GM23248 (cell line): ENCODE measurements at regions not wholly inside any gene's neighbourhood (a gene's known extent, or its start where the extent isn't known, plus 50 kb on each side); places are given as distances from the start of the nearest gene placed in this dataset.
"Not testable (repeated sequence)": the region's sequence is repeated elsewhere in the genome, so short reads cannot be mapped to it uniquely, and the experiment has no call there.

Source experiments
- DNase-seq: peaks from one replicate; pipeline ENCODE4 v3.0.0-alpha.2; 2015
- H2AFZ ChIP-seq: fragments of 200-600 bp; sonication (generic); 2 replicates; pipeline ENCODE4 v1.6.1; 2016; ENCODE audit warnings: antibody characterized with exemption
- H3F3A ChIP-seq: fragments of 200-600 bp; sonication (generic); 2 replicates; pipeline ENCODE4 v1.6.1; 2016; ENCODE audit warnings: mild to moderate bottlenecking, antibody characterized with exemption, mixed run types; ENCODE audit not compliant: insufficient read depth
- H3K27ac ChIP-seq: fragments of 200-600 bp; sonication (generic); 2 replicates; pipeline ENCODE4 v1.5.1; 2016; ENCODE audit warnings: mild to moderate bottlenecking
- H3K27me3 ChIP-seq: fragments of 200-600 bp; sonication (generic); replicated peaks from 2 replicates; pipeline ENCODE4 v1.6.1; 2016; ENCODE audit warnings: mild to moderate bottlenecking; ENCODE audit not compliant: insufficient read depth
- H3K36me3 ChIP-seq: fragments of 200-600 bp; sonication (generic); 2 replicates; pipeline ENCODE4 v1.6.1; 2016; ENCODE audit warnings: low read depth, mild to moderate bottlenecking
- H3K4me1 ChIP-seq: fragments of 200-600 bp; sonication (generic); 2 replicates; pipeline ENCODE4 v1.6.1; 2016; ENCODE audit warnings: mild to moderate bottlenecking; ENCODE audit not compliant: insufficient read depth
- H3K4me2 ChIP-seq: fragments of 200-600 bp; sonication (generic); one replicate; pipeline ENCODE4 v1.6.1; 2016; ENCODE audit warnings: mild to moderate bottlenecking; ENCODE audit not compliant: unreplicated experiment
- H3K4me3 ChIP-seq: fragments of 200-600 bp; sonication (generic); 2 replicates; pipeline ENCODE4 v1.5.1; 2016; ENCODE audit warnings: mild to moderate bottlenecking
- H3K79me2 ChIP-seq: fragments of 200-600 bp; sonication (generic); 2 replicates; pipeline ENCODE4 v1.6.1; 2016; ENCODE audit warnings: mild to moderate bottlenecking; ENCODE audit not compliant: insufficient read depth
- H3K9ac ChIP-seq: fragments of 200-600 bp; sonication (generic); 2 replicates; pipeline ENCODE4 v1.6.1; 2016; ENCODE audit warnings: mild to moderate bottlenecking
- H3K9me2 ChIP-seq: fragments of 200-600 bp; sonication (generic); 2 replicates; pipeline ENCODE4 v1.6.1; 2016; ENCODE audit warnings: mixed run types, mild to moderate bottlenecking, moderate library complexity; ENCODE audit not compliant: insufficient read depth
- H3K9me3 ChIP-seq: fragments of 200-600 bp; sonication (generic); one replicate; pipeline ENCODE4 v1.6.1; 2017; ENCODE audit warnings: low read depth
- H4K20me1 ChIP-seq: fragments of 200-600 bp; sonication (generic); 2 replicates; pipeline ENCODE4 v1.6.0; 2016; ENCODE audit not compliant: insufficient read depth
- EZH2 ChIP-seq: fragments of 200-600 bp; sonication (generic); IDR thresholded peaks from 2 replicates; pipeline ENCODE4 v1.6.1; 2018; ENCODE audit warnings: antibody characterized with exemption, mild to moderate bottlenecking; ENCODE audit not compliant: insufficient read depth, poor library complexity, severe bottlenecking
- EZH2phosphoT487 ChIP-seq: fragments of 200-600 bp; sonication (generic); IDR thresholded peaks from 2 replicates; pipeline ENCODE4 v1.6.1; 2018; ENCODE audit warnings: antibody characterized with exemption, moderate library complexity, mild to moderate bottlenecking, low read depth; ENCODE audit not compliant: insufficient read depth
- WGBS, 2 experiments: methylation state at CpG; one replicate each; pipeline ENCODE4 v1.1.6; 2015 to 2017; ENCODE audit warnings: low lambda C conversion rate in 2 of 2, low coverage in 1 of 2; ENCODE audit errors: missing lambda C conversion rate in 2 of 2; 5-methylcytosine and 5-hydroxymethylcytosine counted together
- in situ Hi-C: fragments of 300-500 bp; cut with MboI; formaldehyde crosslinking; loops from 2 replicates; pipeline ENCODE4 v1.15.0; 2020

DNA sequence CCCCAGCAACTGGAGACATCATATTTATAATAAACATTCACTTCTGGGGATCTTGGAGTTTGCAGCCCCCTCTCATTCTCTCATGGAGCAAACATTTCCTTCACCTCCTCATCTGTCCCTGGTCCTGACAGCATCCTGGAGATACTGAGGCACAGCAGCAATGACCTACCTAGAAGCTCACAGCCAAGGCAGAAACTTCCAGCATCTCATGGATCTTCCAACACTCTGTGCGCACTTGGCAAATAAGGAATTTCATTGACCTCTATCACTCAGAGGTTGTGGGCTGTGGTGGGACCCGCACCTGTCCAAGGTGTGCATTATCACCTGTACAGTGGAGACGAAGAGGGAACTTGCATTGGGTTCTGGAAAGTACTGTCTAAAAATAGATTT lies 109.8 kb downstream of the GGTLC2 start:
- Histone ChIP-seq H3K4me3 (no peak overlapping the region), H4K20me1 (no peaks in the 10 kb centered on the region), H3K4me1 (no peaks in the 10 kb centered on the region; the same call in 1 of the 2 replicates), H3K79me2 (no peaks in the 10 kb centered on the region), H3K9me2 (no peaks in the 10 kb centered on the region), H3F3A (no peaks in the 10 kb centered on the region), H3K9ac (no peak overlapping the region), H3K36me3 (no peaks in the 10 kb centered on the region), H2AFZ (no peak overlapping the region), H3K4me2 (no peak overlapping the region), H3K27ac (no peak overlapping the region), H3K27me3 (no peaks in the 10 kb centered on the region), H3K9me3 (no peaks in the 10 kb centered on the region)
- DNase-seq = no peak
- 69 to 75% methylated on average over 3 of the region's 3 CpGs for WGBS, 2 experiments
- in situ Hi-C loops = no loop called here
- no peak for TF ChIP-seq EZH2phosphoT487
- no peak for TF ChIP-seq EZH2

- WGBS, 2 experiments = 39 to 47% methylated on average over 8 of the region's 8 CpGs
- in situ Hi-C loops = no loop called here
Observed at GRCh38 chr22:22754961-22755777, 110.8 kb downstream of the GGTLC2 start.

GRCh38 chr22:22755778-22756100 lies 111.3 kb downstream of the GGTLC2 start:
- TF ChIP-seq EZH2phosphoT487 (no peak), EZH2 (no peak)
- H3K27ac ChIP-seq = no peak overlapping the region
- no peak overlapping the region for H3K4me3 ChIP-seq
- no peaks in the 10 kb centered on the region; the same call in 1 of the 2 replicates for H3K4me1 ChIP-seq
- H3K9ac ChIP-seq = no peak overlapping the region
- no peaks in the 10 kb centered on the region for H3K36me3 ChIP-seq
- no peak for DNase-seq
- in situ Hi-C loops = no loop called here
- no peaks in the 10 kb centered on the region for H3F3A ChIP-seq
- H2AFZ ChIP-seq = no peak overlapping the region
- no peaks in the 10 kb centered on the region for H3K79me2 ChIP-seq
- H3K9me3 ChIP-seq = no peaks in the 10 kb centered on the region
- H4K20me1 ChIP-seq = no peaks in the 10 kb centered on the region
- H3K27me3 ChIP-seq = peaks cover 7% of the 10 kb centered on the region; the same call in 1 of the 2 replicates
- no peak overlapping the region for H3K4me2 ChIP-seq
- H3K9me2 ChIP-seq = no peaks in the 10 kb centered on the region

More at GRCh38 chr22:22754961-22755777, 110.8 kb downstream of the GGTLC2 start:
- H3K4me1 ChIP-seq = no peaks in the 10 kb centered on the region; the same call in 1 of the 2 replicates
- H3K9me3 ChIP-seq = no peaks in the 10 kb centered on the region
- no peaks in the 10 kb centered on the region for H3K36me3 ChIP-seq
- no peak overlapping the region for H3K4me3 ChIP-seq
- H3K9me2 ChIP-seq = no peaks in the 10 kb centered on the region
- no peak overlapping the region for H2AFZ ChIP-seq
- no peaks in the 10 kb centered on the region for H3F3A ChIP-seq
- H4K20me1 ChIP-seq = no peaks in the 10 kb centered on the region
- no peak overlapping the region for H3K9ac ChIP-seq
- H3K27ac ChIP-seq = no peak overlapping the region
- TF ChIP-seq EZH2phosphoT487 = no peak
- no peak for TF ChIP-seq EZH2
- DNase-seq = no peak
- peaks cover 1% of the 10 kb centered on the region; the same call in 1 of the 2 replicates for H3K27me3 ChIP-seq
- no peak overlapping the region for H3K4me2 ChIP-seq
- H3K79me2 ChIP-seq = no peaks in the 10 kb centered on the region

- Histone ChIP-seq H3K36me3 (no peaks in the 10 kb centered on the region), H3K4me3 (no peak overlapping the region), H3K9ac (no peak overlapping the region), H3K27ac (no peak overlapping the region), H2AFZ (no peak overlapping the region), H3K4me2 (no peak overlapping the region), H3F3A (no peaks in the 10 kb centered on the region), H3K27me3 (peaks cover 7% of the 10 kb centered on the region; the same call in 1 of the 2 replicates), H3K9me3 (no peaks in the 10 kb centered on the region), H4K20me1 (no peaks in the 10 kb centered on the region), H3K79me2 (no peaks in the 10 kb centered on the region), H3K4me1 (no peaks in the 10 kb centered on the region; the same call in 1 of the 2 replicates), H3K9me2 (no peaks in the 10 kb centered on the region)
- TF ChIP-seq EZH2phosphoT487 (no peak), EZH2 (no peak)
- DNase-seq = no peak
- in situ Hi-C loops = no loop called here
- 33 to 37% methylated on average over 3 of the region's 3 CpGs for WGBS, 2 experiments
Observed at GRCh38 chr22:22756109-22756508, 111.7 kb downstream of the GGTLC2 start.

- H3K9ac ChIP-seq, H3K27ac ChIP-seq, H3F3A ChIP-seq, H3K9me3 ChIP-seq, H3K4me1 ChIP-seq, H3K36me3 ChIP-seq, H2AFZ ChIP-seq, DNase-seq, H3K4me2 ChIP-seq, H4K20me1 ChIP-seq, H3K27me3 ChIP-seq, in situ Hi-C loops, H3K4me3 ChIP-seq, H3K9me2 ChIP-seq, H3K79me2 ChIP-seq: not testable (repeated sequence)
- 43 to 66% methylated on average over 3 of the region's 3 CpGs for WGBS, 2 experiments
Observed at GRCh38 chr22:22756551-22757201, 112.3 kb downstream of the GGTLC2 start.

DNA sequence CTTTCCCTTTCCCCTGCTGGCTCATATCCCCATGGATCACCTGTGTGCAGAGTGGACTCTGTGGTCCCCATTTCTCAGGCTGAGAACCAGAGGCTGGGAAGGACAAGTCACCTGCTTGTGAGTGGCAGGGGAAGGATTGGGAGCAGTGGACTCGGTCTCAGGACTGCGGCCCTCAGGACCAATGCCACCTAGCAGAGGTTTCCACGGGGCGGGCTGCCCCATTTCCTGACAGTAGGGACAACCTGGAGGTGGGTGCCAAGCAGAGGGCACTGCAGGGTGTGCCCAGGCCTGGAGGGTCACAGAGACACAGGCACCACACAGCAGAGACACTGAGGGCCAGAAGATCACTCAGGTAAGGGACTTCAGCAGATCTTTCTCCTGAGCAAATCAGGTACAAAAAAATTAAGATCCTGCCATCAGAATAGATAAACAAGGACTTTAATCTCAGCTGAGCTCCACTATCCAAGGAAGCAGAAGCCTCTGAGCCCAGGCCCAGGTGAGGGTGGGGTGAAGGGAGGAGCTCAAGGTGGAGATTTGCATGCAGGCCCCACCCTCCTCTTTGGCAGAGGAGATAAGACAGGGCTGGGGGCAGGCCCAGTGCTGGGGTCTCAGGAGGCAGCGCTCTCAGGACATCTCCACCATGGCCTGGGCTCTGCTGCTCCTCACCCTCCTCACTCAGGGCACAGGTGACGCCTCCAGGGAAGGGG lies 113.8 kb downstream of the GGTLC2 start:
- H4K20me1 ChIP-seq, H3K79me2 ChIP-seq, H3K36me3 ChIP-seq, H3K9ac ChIP-seq, H3K4me3 ChIP-seq, H3K9me2 ChIP-seq, H2AFZ ChIP-seq, H3F3A ChIP-seq, H3K27ac ChIP-seq, H3K9me3 ChIP-seq, H3K4me2 ChIP-seq, H3K27me3 ChIP-seq, H3K4me1 ChIP-seq, in situ Hi-C loops, DNase-seq: not testable (repeated sequence)
- 40 to 67% methylated on average over 5 of the region's 6 CpGs for WGBS, 2 experiments
